MM.1S (cell line): ENCODE measurements at regions not wholly inside any gene's neighbourhood (a gene's known extent, or its start where the extent isn't known, plus 50 kb on each side); places are given as distances from the start of the nearest gene placed in this dataset.

Source experiments
- CTCF ChIP-seq: fragments of 300-600 bp; sonication (generic); IDR thresholded peaks from 2 replicates; pipeline ENCODE4 v1.5.1; 2016; ENCODE audit warnings: antibody characterized with exemption, low read length, mixed read lengths
- EZH2phosphoT487 ChIP-seq: fragments of 300-600 bp; sonication (generic); IDR thresholded peaks from 2 replicates; pipeline ENCODE4 v1.6.1; 2018; ENCODE audit warnings: antibody characterized with exemption, low read length

GRCh38 chr14:53784688-53785087 is 171.9 kb downstream of the BMP4 start:
- TF ChIP-seq CTCF (no peak), EZH2phosphoT487 (no peak)
